HUES48 (cell line): ENCODE measurements at regions not wholly inside any gene's neighbourhood (a gene's known extent, or its start where the extent isn't known, plus 50 kb on each side); places are given as distances from the start of the nearest gene placed in this dataset.
"Not testable (repeated sequence)": the region's sequence is repeated elsewhere in the genome, so short reads cannot be mapped to it uniquely, and the experiment has no call there.

Experiments
- H3K27ac ChIP-seq: one replicate; pipeline ENCODE4 v1.7.0; 2013; ENCODE audit warnings: low read depth, low read length, inconsistent platforms
- H3K27me3 ChIP-seq: 2 replicates; pipeline ENCODE4 v1.6.1; 2013; ENCODE audit warnings: mild to moderate bottlenecking, low read length; ENCODE audit not compliant: control insufficient read depth, insufficient read depth
- H3K36me3 ChIP-seq: 2 replicates; pipeline ENCODE4 v1.6.1; 2013; ENCODE audit warnings: low read length; ENCODE audit not compliant: control insufficient read depth, insufficient read depth
- H3K4me1 ChIP-seq: 2 replicates; pipeline ENCODE4 v1.6.1; 2013; ENCODE audit warnings: mild to moderate bottlenecking, low read length; ENCODE audit not compliant: control insufficient read depth, insufficient read depth
- H3K4me3 ChIP-seq: 2 replicates; pipeline ENCODE4 v1.5.1; 2013; ENCODE audit warnings: mild to moderate bottlenecking, low read depth, low read length
- H3K9ac ChIP-seq: 2 replicates; pipeline ENCODE4 v1.6.1; 2013; ENCODE audit warnings: mild to moderate bottlenecking, low read depth, low read length, moderate library complexity
- H3K9me3 ChIP-seq: 2 replicates; pipeline ENCODE4 v1.6.1; 2013; ENCODE audit warnings: low read length; ENCODE audit not compliant: control insufficient read depth, insufficient read depth

- Histone ChIP-seq H3K27ac (no peak overlapping the region), H3K4me1 (no peaks in the 10 kb centered on the region), H3K9ac (no peak overlapping the region)
These were observed 248.4 kb upstream of the KCNH7 start for GRCh38 chr2:163086940-163087339.

GRCh38 chr2:163085366-163086024 is 246.9 kb upstream of the KCNH7 start:
- not testable (repeated sequence) for H3K27ac ChIP-seq, H3K27me3 ChIP-seq, H3K4me1 ChIP-seq, H3K9ac ChIP-seq, H3K36me3 ChIP-seq, H3K4me3 ChIP-seq
- H3K9me3 ChIP-seq: peaks cover 25% of the 10 kb centered on the region

More at GRCh38 chr2:163086940-163087339, 248.4 kb upstream of the KCNH7 start:
- Histone ChIP-seq H3K9me3 (peaks cover 11% of the 10 kb centered on the region), H3K4me3 (no peak overlapping the region), H3K36me3 (no peaks in the 10 kb centered on the region), H3K27me3 (no peaks in the 10 kb centered on the region)

- H3K9me3 ChIP-seq: peaks cover 32% of the 10 kb centered on the region
- peaks cover 17% of the 10 kb centered on the region for H3K4me1 ChIP-seq
- no peak overlapping the region for H3K27ac ChIP-seq
- no peaks in the 10 kb centered on the region for H3K27me3 ChIP-seq
- no peaks in the 10 kb centered on the region for H3K36me3 ChIP-seq
- H3K9ac ChIP-seq: no peak overlapping the region
- H3K4me3 ChIP-seq: no peak overlapping the region; the same call in 1 of the 2 replicates
These were observed 243.2 kb upstream of the KCNH7 start for GRCh38 chr2:163081754-163082153.

GRCh38 chr2:163077241-163077640 is 238.7 kb upstream of the KCNH7 start:
- H3K36me3 ChIP-seq: no peaks in the 10 kb centered on the region
- peak overlapping the region; percentile 65 for H3K27ac ChIP-seq
- peaks cover 26% of the 10 kb centered on the region for H3K4me1 ChIP-seq
- H3K9me3 ChIP-seq: peaks cover 23% of the 10 kb centered on the region
- H3K4me3 ChIP-seq: peak overlapping the region; percentile 21; the same call in 1 of the 2 replicates
- H3K9ac ChIP-seq: no peak overlapping the region
- H3K27me3 ChIP-seq: no peaks in the 10 kb centered on the region

- Histone ChIP-seq H3K4me1 (no peaks in the 10 kb centered on the region), H3K27ac (no peak overlapping the region), H3K9me3 (no peaks in the 10 kb centered on the region; the same call in 1 of the 2 replicates), H3K9ac (no peak overlapping the region), H3K4me3 (no peak overlapping the region), H3K36me3 (no peaks in the 10 kb centered on the region), H3K27me3 (no peaks in the 10 kb centered on the region)
These were observed 227.5 kb upstream of the KCNH7 start for GRCh38 chr2:163066085-163066484.

GRCh38 chr2:163062524-163062923 is 224.0 kb upstream of the KCNH7 start:
- Histone ChIP-seq H3K9me3 (no peaks in the 10 kb centered on the region; the same call in 1 of the 2 replicates), H3K27me3 (no peaks in the 10 kb centered on the region), H3K4me3 (no peak overlapping the region), H3K27ac (no peak overlapping the region), H3K36me3 (no peaks in the 10 kb centered on the region), H3K9ac (no peak overlapping the region), H3K4me1 (no peaks in the 10 kb centered on the region)

GRCh38 chr2:163046615-163047014 is 208.0 kb upstream of the KCNH7 start:
- H3K4me3 ChIP-seq: no peak overlapping the region
- no peaks in the 10 kb centered on the region for H3K27me3 ChIP-seq
- H3K27ac ChIP-seq: no peak overlapping the region
- H3K36me3 ChIP-seq: no peaks in the 10 kb centered on the region
- H3K4me1 ChIP-seq: no peaks in the 10 kb centered on the region
- H3K9ac ChIP-seq: no peak overlapping the region
- no peaks in the 10 kb centered on the region for H3K9me3 ChIP-seq

GRCh38 chr2:163045830-163046229 is 207.3 kb upstream of the KCNH7 start:
- H3K4me3 ChIP-seq: no peak overlapping the region
- no peaks in the 10 kb centered on the region for H3K9me3 ChIP-seq
- no peaks in the 10 kb centered on the region for H3K27me3 ChIP-seq
- H3K36me3 ChIP-seq: no peaks in the 10 kb centered on the region
- no peak overlapping the region for H3K9ac ChIP-seq
- H3K4me1 ChIP-seq: no peaks in the 10 kb centered on the region
- H3K27ac ChIP-seq: no peak overlapping the region

- Histone ChIP-seq H3K9ac (no peak overlapping the region), H3K4me3 (no peak overlapping the region), H3K36me3 (no peaks in the 10 kb centered on the region), H3K27ac (no peak overlapping the region), H3K4me1 (no peaks in the 10 kb centered on the region), H3K27me3 (no peaks in the 10 kb centered on the region), H3K9me3 (no peaks in the 10 kb centered on the region)
These were observed 205.5 kb upstream of the KCNH7 start for GRCh38 chr2:163044114-163044513.

GRCh38 chr2:163043201-163043600 is 204.6 kb upstream of the KCNH7 start:
- Histone ChIP-seq H3K9me3 (no peaks in the 10 kb centered on the region), H3K9ac (no peak overlapping the region), H3K27ac (no peak overlapping the region), H3K36me3 (no peaks in the 10 kb centered on the region), H3K27me3 (no peaks in the 10 kb centered on the region), H3K4me3 (no peak overlapping the region), H3K4me1 (no peaks in the 10 kb centered on the region)

GRCh38 chr2:163039266-163039665 is 200.7 kb upstream of the KCNH7 start:
- H3K9ac ChIP-seq: no peak overlapping the region
- no peaks in the 10 kb centered on the region for H3K27me3 ChIP-seq
- H3K4me3 ChIP-seq: no peak overlapping the region
- no peaks in the 10 kb centered on the region for H3K36me3 ChIP-seq
- H3K4me1 ChIP-seq: no peaks in the 10 kb centered on the region
- no peaks in the 10 kb centered on the region for H3K9me3 ChIP-seq
- H3K27ac ChIP-seq: no peak overlapping the region
